Right renal cortex interstitium (tissue), 3 donors: ENCODE measurements at regions not wholly inside any gene's neighbourhood (a gene's known extent, or its start where the extent isn't known, plus 50 kb on each side); places are given as distances from the start of the nearest gene placed in this dataset.
"Not testable (repeated sequence)": the region's sequence is repeated elsewhere in the genome, so short reads cannot be mapped to it uniquely, and the experiment has no call there.

Experiments
- DNase-seq, 3 donors: peaks; one replicate each; pipeline ENCODE4 v3.0.0-alpha.2; 2013; ENCODE audit warnings: low read depth in 3 of 3, low spot score in 2 of 3

GRCh38 chr10:100638969-100639368 is 103.2 kb downstream of the HIF1AN start:
- not testable (repeated sequence) for DNase-seq

- DNase-seq: no peak
Observed at GRCh38 chr10:100642295-100642994, 102.9 kb upstream of the PAX2 start.

- no peak for DNase-seq
Observed at GRCh38 chr10:100645091-100645490, 100.3 kb upstream of the PAX2 start.

GRCh38 chr10:100645613-100646392 is 99.6 kb upstream of the PAX2 start:
- DNase-seq: no peak

GRCh38 chr10:100647928-100648327 is 97.5 kb upstream of the PAX2 start:
- no peak for DNase-seq

GRCh38 chr10:100650693-100651092 is 94.7 kb upstream of the PAX2 start:
- no peak for DNase-seq

GRCh38 chr10:100651099-100651498 is 94.3 kb upstream of the PAX2 start:
- not testable (repeated sequence) for DNase-seq

- DNase-seq: no peak
Observed at GRCh38 chr10:100651916-100652315, 93.5 kb upstream of the PAX2 start.

- no peak for DNase-seq
Observed at GRCh38 chr10:100652406-100653135, 92.8 kb upstream of the PAX2 start.

GRCh38 chr10:100653238-100653956 is 92.0 kb upstream of the PAX2 start:
- DNase-seq: no peak

GRCh38 chr10:100653957-100654781 is 91.2 kb upstream of the PAX2 start:
- DNase-seq: peak in 2 of 3 donors; percentile 70 to 76

GRCh38 chr10:100654782-100655325 is 90.5 kb upstream of the PAX2 start:
- DNase-seq: no peak

- DNase-seq: no peak
Observed at GRCh38 chr10:100655326-100655759, 90.0 kb upstream of the PAX2 start.

GRCh38 chr10:100655760-100656421 is 89.5 kb upstream of the PAX2 start:
- no peak for DNase-seq

- DNase-seq: no peak
Observed at GRCh38 chr10:100656454-100656853, 88.9 kb upstream of the PAX2 start.

- no peak for DNase-seq
Observed at GRCh38 chr10:100658269-100658668, 87.1 kb upstream of the PAX2 start.

GRCh38 chr10:100659361-100660098 is 85.9 kb upstream of the PAX2 start:
- no peak for DNase-seq

- DNase-seq: no peak
Observed at GRCh38 chr10:100660365-100660764, 85.0 kb upstream of the PAX2 start.
